Common myeloid progenitor, CD34-positive (primary cell): ENCODE measurements at regions not wholly inside any gene's neighbourhood (a gene's known extent, or its start where the extent isn't known, plus 50 kb on each side); places are given as distances from the start of the nearest gene placed in this dataset.

Source experiments
- CTCF ChIA-PET: fragments of 350-600 bp; sonication (Branson Sonifier 250); formaldehyde crosslinking; loops from one replicate; lab custom pipeline; 2021; ENCODE audit warnings: antibody characterized with exemption; lab: Charles Lee
- POLR2A ChIA-PET: fragments of 350-600 bp; sonication (Branson Sonifier 250); formaldehyde crosslinking; loops from one replicate; lab custom pipeline; 2021; ENCODE audit warnings: antibody characterized with exemption; lab: Charles Lee
- DNase-seq, 3 donors: peaks; one replicate each; pipeline versions ENCODE4 v3.0.0 to v3.0.0-alpha.2; 2013
- H3K27ac ChIP-seq, 2 experiments: 1 replicate in 1 of 2; 2 replicates in 1 of 2; pipeline ENCODE4 v1.7.0; 2013; ENCODE audit warnings: inconsistent platforms in 2 of 2, low read length in 2 of 2, mild to moderate bottlenecking in 2 of 2, low read depth in 1 of 2, moderate library complexity in 1 of 2; ENCODE audit not compliant: severe bottlenecking in 2 of 2, insufficient read depth in 1 of 2, poor library complexity in 1 of 2
- H3K27me3 ChIP-seq, 5 experiments: replicated peaks in 2 of 5; 1 replicate in 3 of 5; 2 replicates in 2 of 5; pipeline versions ENCODE4 v1.6.1 to v1.7.0; 2013; ENCODE audit warnings: low read length in 4 of 5, mild to moderate bottlenecking in 2 of 5, moderate library complexity in 2 of 5, inconsistent platforms in 1 of 5; ENCODE audit not compliant: insufficient read depth in 5 of 5, control insufficient read depth in 4 of 5
- H3K36me3 ChIP-seq, 4 experiments: 1 replicate in 2 of 4; 2 replicates in 2 of 4; pipeline versions ENCODE4 v1.6.1 to v1.7.0; 2013; ENCODE audit warnings: low read length in 3 of 4, control low read depth in 1 of 4, mild to moderate bottlenecking in 1 of 4; ENCODE audit not compliant: control insufficient read depth in 4 of 4, insufficient read depth in 4 of 4
- H3K4me1 ChIP-seq, 4 experiments: 1 replicate in 3 of 4; 2 replicates in 1 of 4; pipeline versions ENCODE4 v1.6.1 to v1.7.1; 2013; ENCODE audit warnings: low read length in 3 of 4, mild to moderate bottlenecking in 3 of 4, control low read depth in 1 of 4, inconsistent platforms in 1 of 4, moderate library complexity in 1 of 4; ENCODE audit not compliant: control insufficient read depth in 4 of 4, insufficient read depth in 4 of 4; ENCODE audit errors: control extremely low read depth in 1 of 4
- H3K4me3 ChIP-seq, 7 experiments: 1 replicate in 4 of 7; 2 replicates in 3 of 7; pipeline versions ENCODE4 v1.5.1 to v1.7.0; 2013; ENCODE audit warnings: mild to moderate bottlenecking in 7 of 7, low read length in 6 of 7, moderate library complexity in 6 of 7, inconsistent platforms in 2 of 7, low read depth in 2 of 7, control low read depth in 1 of 7; ENCODE audit not compliant: insufficient read depth in 4 of 7, control insufficient read depth in 1 of 7; ENCODE audit errors: extremely low read depth in 1 of 7
- H3K9me3 ChIP-seq, 5 experiments: 1 replicate in 4 of 5; 2 replicates in 1 of 5; pipeline versions ENCODE4 v1.6.1 to v1.7.1; 2013; ENCODE audit warnings: low read length in 4 of 5, mild to moderate bottlenecking in 2 of 5, inconsistent platforms in 1 of 5, low read depth in 1 of 5, moderate library complexity in 1 of 5; ENCODE audit not compliant: control insufficient read depth in 4 of 5, insufficient read depth in 2 of 5; ENCODE audit errors: control extremely low read depth in 1 of 5
- WGBS: methylation state at CpG from one replicate; pipeline ENCODE4 v1.1.5; 2013; ENCODE audit not compliant: insufficient coverage; 5-methylcytosine and 5-hydroxymethylcytosine counted together

DNA sequence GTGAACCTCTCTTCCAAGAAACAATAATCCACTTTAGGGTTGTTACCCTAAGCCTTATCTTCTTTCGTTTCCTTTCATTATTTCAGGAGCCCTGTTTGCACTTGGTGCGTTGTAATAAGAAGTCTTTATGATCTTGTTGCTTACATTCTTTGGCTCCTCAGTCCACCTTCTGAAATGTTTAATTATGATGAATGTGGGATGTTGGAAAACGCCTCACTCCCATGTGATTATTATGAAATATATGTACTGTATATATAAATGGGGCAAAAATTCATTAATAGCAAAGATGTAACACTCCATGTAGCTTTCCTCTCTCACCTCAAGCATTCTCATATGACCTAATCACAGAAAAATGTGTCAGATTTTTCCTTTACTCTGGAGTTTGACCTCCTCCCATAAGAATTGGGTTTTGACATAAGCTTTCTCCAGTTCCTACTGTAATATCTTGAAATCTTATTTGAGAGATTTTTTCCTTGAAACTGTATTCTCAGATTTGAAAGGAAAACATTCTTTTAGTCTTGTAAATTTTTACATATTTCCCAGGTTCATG lies 397.2 kb upstream of the FANCL start:
- WGBS: no CpG with 5 or more reads among the region's 3 CpGs
- peaks cover 0 to 11% (median 3%) of the 10 kb centered on the region in 4 experiments for H3K4me1 ChIP-seq
- no peak overlapping the region for H3K27ac ChIP-seq
- DNase-seq: no peak
- peaks cover 0 to 3% (median 0%) of the 10 kb centered on the region in 4 experiments for H3K36me3 ChIP-seq
- ChIA-PET POLR2A (no interaction called here), CTCF (no interaction called here)
- H3K4me3 ChIP-seq: no peak overlapping the region
- no peaks in the 10 kb centered on the region for H3K27me3 ChIP-seq
- H3K9me3 ChIP-seq: no peaks in the 10 kb centered on the region

DNA sequence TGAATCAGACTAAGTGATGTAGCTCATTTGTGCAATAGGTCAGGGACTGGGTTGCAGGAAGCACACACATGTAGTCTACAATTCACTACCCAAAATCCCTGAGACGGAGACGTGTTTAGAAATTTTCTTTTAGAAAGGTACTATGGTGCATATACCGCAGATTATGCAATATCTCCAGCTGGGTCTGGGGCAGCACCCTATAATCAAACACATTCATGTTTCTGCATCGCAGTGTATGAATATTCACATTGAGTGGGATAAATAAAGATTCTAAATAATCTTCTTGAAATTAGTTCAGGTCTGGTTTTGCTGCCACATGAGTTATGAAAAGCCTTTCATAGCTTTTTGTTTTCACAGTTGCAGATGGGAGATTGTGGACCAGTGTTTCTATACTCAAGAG lies 395.7 kb upstream of the FANCL start:
- CTCF ChIA-PET: no interaction called here
- Histone ChIP-seq H3K27ac (no peak overlapping the region), H3K36me3 (peaks cover 0 to 3% (median 0%) of the 10 kb centered on the region in 4 experiments), H3K4me1 (peaks cover 0 to 13% (median 3%) of the 10 kb centered on the region in 4 experiments), H3K27me3 (no peaks in the 10 kb centered on the region), H3K4me3 (no peak overlapping the region), H3K9me3 (no peaks in the 10 kb centered on the region)
- no peak for DNase-seq
- POLR2A ChIA-PET: no interaction called here
- 100% methylated on average over 1 of the region's 4 CpGs for WGBS

DNA sequence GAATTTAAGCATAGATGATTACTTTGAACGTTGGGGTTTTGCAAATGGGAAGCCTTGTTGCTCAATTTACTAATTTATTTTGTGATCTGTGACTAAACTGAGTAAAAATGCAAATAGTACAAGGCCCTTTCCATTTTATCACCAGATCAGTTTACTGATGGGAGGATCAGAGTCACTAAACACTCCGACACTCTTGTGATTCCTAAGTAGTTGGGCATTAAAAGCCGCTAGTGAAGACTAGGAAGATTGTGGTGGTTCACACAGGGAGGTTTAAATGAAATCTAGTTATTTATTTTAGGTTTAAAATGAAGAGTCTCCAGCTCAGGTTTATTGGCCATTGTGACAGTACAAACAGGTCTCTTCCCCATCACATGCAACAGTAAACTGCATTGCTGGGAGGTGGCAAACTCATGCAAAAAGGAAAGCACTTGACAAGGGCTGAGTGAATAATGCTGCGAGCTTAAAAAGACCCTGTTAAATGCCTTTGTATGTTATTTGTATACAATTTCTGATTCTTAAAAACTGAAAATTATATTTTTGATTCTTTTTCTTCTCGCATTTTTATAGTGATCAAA lies 394.8 kb upstream of the FANCL start:
- DNase-seq: no peak
- ChIA-PET POLR2A (no interaction called here), CTCF (interaction anchor here (1.1 kb wide), 1 partner anchor 10 kb away, joined by 3 read pairs; no protein-coding TSS in a partner anchor)
- Histone ChIP-seq H3K27me3 (no peaks in the 10 kb centered on the region), H3K4me3 (no peak overlapping the region), H3K36me3 (peaks cover 0 to 3% (median 0%) of the 10 kb centered on the region in 4 experiments), H3K27ac (no peak overlapping the region), H3K4me1 (peaks cover 0 to 13% (median 4%) of the 10 kb centered on the region in 4 experiments), H3K9me3 (no peaks in the 10 kb centered on the region)
- WGBS: 100% methylated on average over 3 of the region's 5 CpGs

DNA sequence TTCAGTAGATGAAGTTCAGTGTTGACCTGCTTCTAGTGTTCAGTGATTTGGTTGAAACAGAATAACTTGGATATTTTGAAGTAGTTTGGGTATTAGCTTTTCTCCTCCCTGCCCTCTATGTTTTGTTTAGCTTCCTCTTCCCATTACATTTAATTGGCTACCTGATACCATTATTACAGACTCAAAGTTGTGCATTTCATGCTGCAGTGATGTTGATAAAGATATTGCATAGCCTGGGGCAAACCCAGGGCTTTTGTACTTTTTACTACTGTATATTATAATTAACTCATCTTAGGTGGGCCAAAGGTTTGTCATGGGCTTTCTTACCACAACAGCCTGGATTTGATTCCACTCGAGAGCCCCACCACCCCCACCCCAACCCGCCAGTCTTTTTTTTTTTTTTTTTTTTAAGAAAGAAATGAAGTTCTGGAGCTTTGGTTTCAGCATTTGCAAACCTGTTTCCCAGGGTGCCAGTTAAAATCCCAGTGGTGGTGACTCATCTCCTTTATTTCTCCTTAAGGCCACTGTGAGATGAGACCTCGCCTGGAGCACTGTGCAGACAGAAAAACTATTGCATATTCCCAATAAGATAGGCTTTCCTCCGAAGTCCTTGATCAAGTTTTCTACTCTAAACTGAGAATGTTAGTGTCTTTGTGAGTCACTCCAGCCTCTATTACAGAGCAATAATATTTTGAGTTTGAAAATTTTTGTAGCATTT lies 393.7 kb upstream of the FANCL start:
- 100% methylated on average over 1 of the region's 4 CpGs for WGBS
- H3K4me3 ChIP-seq: no peak overlapping the region
- POLR2A ChIA-PET: no interaction called here

DNA sequence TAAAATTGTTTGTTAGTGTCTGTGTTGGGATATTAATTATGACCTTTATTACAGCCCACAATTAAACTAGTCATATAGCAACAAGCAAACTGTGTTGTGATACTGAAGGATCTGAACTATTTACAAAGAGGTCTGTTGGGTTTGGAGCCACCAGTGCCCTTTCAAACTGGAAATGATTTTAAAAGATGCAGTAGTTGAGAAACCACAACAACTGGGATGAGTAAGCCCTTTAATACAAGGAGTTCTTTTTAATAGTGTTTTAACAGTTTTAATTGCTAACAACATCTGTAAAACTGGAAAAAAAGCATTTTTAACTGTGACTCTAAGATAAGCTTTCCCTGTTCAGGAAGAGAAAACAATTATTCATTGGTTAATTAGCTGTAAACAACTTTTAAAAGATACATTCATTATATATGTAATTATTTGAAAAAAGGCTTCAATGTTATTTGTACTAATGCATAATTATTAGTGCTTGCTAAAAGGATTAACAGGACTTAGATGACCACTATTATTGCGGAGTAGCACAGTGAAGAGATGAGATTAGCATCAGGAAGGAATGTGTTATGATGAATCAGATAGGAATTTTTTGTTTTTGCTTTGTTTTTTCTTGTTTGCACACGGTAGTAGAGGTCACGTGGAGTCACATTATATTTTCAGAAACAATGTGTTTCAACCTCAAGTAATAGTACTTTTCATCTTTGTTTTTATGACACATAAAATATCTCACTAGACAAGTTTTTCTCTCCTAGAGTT lies 392.7 kb upstream of the FANCL start:
- DNase-seq: peak in 2 of 3 donors; percentile 48 to 61
- POLR2A ChIA-PET: no interaction called here

More for the DNA sequence above, 393.7 kb upstream of the FANCL start:
- no peak for DNase-seq
- H3K27ac ChIP-seq: no peak overlapping the region
- H3K36me3 ChIP-seq: no peaks in the 10 kb centered on the region
- CTCF ChIA-PET: interaction anchor here (1.2 to 1.6 kb wide), 3 partner anchors 10 to 17 kb away, joined by 3 to 4 read pairs (median 4); no protein-coding TSS in a partner anchor
- H3K27me3 ChIP-seq: no peaks in the 10 kb centered on the region
- no peaks in the 10 kb centered on the region for H3K9me3 ChIP-seq
- peaks cover 0 to 17% (median 4%) of the 10 kb centered on the region in 4 experiments for H3K4me1 ChIP-seq

DNA sequence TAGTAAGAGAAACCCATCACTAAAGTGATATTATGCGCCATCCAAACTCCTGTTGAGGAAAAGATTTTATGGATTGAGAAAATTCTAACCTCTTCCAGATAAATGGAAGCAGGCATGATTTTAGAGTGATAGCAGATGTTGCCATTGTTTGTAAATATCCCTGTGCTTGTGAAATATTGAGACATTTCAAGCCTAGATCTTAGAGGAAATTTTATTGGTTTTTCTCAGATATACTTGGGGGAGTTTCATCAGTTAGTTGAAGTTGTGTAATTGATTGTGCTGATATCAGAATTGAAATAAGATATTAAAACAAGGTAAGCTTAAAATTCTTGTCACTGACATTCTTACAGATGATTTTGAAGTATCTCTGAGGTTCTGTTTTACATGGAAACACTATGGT lies 390.9 kb upstream of the FANCL start:
- H3K4me1 ChIP-seq: peaks cover 0 to 17% (median 4%) of the 10 kb centered on the region in 4 experiments
- WGBS: no CpG with 5 or more reads among the region's 1 CpG
- DNase-seq: no peak
- H3K4me3 ChIP-seq: no peak overlapping the region
- no peaks in the 10 kb centered on the region for H3K27me3 ChIP-seq
- no peak overlapping the region for H3K27ac ChIP-seq
- H3K9me3 ChIP-seq: peaks cover 0 to 2% (median 0%) of the 10 kb centered on the region in 5 experiments
- CTCF ChIA-PET: no interaction called here
- H3K36me3 ChIP-seq: peaks cover 0 to 14% (median 0%) of the 10 kb centered on the region in 4 experiments
- POLR2A ChIA-PET: no interaction called here

More for the DNA sequence above, 392.7 kb upstream of the FANCL start:
- WGBS: no CpG with 5 or more reads among the region's 3 CpGs
- no peak overlapping the region for H3K27ac ChIP-seq
- no peaks in the 10 kb centered on the region for H3K9me3 ChIP-seq
- H3K27me3 ChIP-seq: no peaks in the 10 kb centered on the region
- CTCF ChIA-PET: interaction anchor here (1.1 to 1.6 kb wide), 4 partner anchors 9 to 17 kb away, joined by 3 to 4 read pairs (median 4); no protein-coding TSS in a partner anchor
- no peaks in the 10 kb centered on the region for H3K36me3 ChIP-seq
- H3K4me1 ChIP-seq: peaks cover 0 to 17% (median 4%) of the 10 kb centered on the region in 4 experiments
- H3K4me3 ChIP-seq: no peak overlapping the region
